ENCODE measurements at regions not wholly inside any gene's neighbourhood (a gene's known extent, or its start where the extent isn't known, plus 50 kb on each side); places are given as distances from the start of the nearest gene placed in this dataset.

DNA sequence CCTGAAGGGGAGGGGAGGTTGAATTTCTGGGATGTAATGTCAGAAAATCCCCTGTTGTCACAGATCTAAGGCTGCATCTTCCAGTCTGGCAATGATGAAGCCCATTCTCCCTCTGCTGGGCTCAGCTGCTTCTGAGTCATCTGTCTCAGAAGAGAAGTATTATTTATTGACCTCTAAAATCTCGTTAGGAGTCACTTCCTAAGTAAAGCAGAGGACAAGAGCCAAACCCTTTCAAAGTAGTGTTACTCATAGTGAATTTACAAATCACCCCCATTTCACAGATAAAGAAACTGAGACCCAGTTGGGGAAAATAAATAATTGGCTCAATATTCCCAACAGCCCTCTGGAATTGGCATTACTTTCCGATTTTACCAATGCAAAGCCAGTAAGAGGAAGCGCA is 167.3 kb upstream of the SKOR2 start:
- TF ChIP-seq, protein P1, sequence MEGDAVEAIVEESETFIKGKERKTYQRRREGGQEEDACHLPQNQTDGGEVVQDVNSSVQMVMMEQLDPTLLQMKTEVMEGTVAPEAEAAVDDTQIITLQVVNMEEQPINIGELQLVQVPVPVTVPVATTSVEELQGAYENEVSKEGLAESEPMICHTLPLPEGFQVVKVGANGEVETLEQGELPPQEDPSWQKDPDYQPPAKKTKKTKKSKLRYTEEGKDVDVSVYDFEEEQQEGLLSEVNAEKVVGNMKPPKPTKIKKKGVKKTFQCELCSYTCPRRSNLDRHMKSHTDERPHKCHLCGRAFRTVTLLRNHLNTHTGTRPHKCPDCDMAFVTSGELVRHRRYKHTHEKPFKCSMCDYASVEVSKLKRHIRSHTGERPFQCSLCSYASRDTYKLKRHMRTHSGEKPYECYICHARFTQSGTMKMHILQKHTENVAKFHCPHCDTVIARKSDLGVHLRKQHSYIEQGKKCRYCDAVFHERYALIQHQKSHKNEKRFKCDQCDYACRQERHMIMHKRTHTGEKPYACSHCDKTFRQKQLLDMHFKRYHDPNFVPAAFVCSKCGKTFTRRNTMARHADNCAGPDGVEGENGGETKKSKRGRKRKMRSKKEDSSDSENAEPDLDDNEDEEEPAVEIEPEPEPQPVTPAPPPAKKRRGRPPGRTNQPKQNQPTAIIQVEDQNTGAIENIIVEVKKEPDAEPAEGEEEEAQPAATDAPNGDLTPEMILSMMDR (IDR thresholded peaks at IDR 0.05; ENCODE audit: extremely low read depth, insufficient read depth, missing control alignments): no peak
- in situ Hi-C loops (cut with MboI; ENCODE audit: low pct_unique_long_range_greater_than_20kb, low sequenced_read_pairs, unreplicated experiment): no loop called here
- DNase-seq (ENCODE audit: low spot score): no peak

DNA sequence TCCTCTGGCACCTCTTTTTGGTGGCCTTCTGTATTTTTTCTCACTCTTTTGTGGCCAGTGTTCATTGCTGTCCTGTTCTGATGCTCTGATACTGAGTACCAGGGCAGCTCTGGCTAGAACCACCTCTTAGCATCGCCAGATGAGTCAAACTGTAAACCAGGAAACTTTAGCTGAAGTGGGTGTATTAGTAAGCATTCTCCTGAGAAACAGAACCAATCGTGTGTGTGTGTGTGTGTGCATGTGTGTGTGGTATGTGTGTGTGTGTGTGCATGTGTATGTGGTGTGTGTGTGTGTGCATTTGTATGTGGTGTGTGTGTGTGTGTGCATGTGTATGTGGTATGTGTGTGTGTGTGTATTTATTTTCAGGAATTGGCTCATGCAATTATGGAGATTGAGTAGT is 166.3 kb upstream of the SKOR2 start:
- DNase-seq (ENCODE audit: low spot score): no peak
- in situ Hi-C loops (cut with MboI; ENCODE audit: low pct_unique_long_range_greater_than_20kb, low sequenced_read_pairs, unreplicated experiment): no loop called here
- TF ChIP-seq, protein P1 (IDR thresholded peaks at IDR 0.05; ENCODE audit: extremely low read depth, insufficient read depth, missing control alignments): no peak

DNA sequence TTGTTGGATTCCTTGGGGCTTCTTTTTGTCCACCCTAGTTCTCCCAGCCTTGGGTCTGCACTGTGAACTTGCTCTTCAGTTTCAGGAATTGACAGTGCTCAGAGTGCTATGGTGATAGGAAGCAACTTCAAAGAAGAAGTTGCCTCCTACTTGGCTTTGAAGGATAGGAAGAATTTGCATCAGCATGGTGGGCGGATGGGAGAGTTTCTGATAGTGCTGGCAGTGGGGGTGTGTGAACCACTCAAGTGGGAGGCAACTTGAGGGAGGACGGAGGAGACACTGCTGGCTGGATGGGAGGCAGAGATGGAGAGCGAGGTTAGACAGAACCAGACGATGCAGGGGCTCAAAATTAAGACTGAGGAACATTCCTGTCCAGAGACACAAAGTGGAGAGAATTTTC is 164.4 kb upstream of the SKOR2 start:
- TF ChIP-seq, protein P1 (IDR thresholded peaks at IDR 0.05; ENCODE audit: extremely low read depth, insufficient read depth, missing control alignments): no peak
- no peak for DNase-seq (ENCODE audit: low spot score)
- in situ Hi-C loops (cut with MboI; ENCODE audit: low pct_unique_long_range_greater_than_20kb, low sequenced_read_pairs, unreplicated experiment): no loop called here

DNA sequence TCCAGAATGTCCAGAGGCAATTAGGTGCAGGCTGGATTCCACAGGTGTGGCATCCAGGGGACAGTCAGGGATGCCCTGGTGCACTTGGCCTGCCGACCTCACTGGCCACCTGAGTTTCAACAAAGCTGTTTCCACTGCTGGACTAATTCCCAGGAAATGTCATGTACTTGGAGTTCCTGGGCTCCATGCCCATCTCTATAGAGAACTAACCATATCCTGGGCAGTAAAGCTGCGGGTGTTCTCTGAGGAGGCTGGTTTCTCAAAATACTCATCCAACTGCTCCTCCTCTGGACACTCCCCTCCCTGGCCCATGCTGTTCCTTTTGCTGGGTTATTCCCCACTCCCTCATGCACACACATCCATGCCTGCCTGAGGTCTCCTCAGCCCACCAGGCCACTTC is 161.9 kb upstream of the SKOR2 start:
- no peak for DNase-seq (ENCODE audit: low spot score)
- in situ Hi-C loops (cut with MboI; ENCODE audit: low pct_unique_long_range_greater_than_20kb, low sequenced_read_pairs, unreplicated experiment): no loop called here
- TF ChIP-seq, protein P1 (IDR thresholded peaks at IDR 0.05; ENCODE audit: extremely low read depth, insufficient read depth, missing control alignments): no peak

DNA sequence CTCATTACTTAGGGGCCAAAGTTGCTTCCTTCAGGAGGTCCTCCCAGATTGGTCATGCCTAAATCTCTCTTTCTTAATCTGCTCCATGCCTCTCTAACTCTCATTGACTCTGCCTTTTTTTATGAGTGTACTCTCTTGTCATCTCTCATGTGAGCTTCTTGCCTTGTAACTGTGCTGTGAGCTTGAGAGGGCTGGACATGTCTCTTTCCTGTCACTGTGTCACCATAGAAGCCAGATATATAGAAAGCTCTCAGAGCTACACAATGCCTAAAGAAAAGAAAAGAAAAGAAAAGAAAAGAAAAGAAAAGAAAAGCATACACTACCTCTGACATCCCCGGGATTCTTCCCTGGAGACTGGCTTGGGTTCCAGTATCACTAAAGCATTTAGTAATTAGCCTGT is 161.5 kb upstream of the SKOR2 start:
- in situ Hi-C loops (cut with MboI; ENCODE audit: low pct_unique_long_range_greater_than_20kb, low sequenced_read_pairs, unreplicated experiment): no loop called here
- TF ChIP-seq, protein P1 (IDR thresholded peaks at IDR 0.05; ENCODE audit: extremely low read depth, insufficient read depth, missing control alignments): no peak

DNA sequence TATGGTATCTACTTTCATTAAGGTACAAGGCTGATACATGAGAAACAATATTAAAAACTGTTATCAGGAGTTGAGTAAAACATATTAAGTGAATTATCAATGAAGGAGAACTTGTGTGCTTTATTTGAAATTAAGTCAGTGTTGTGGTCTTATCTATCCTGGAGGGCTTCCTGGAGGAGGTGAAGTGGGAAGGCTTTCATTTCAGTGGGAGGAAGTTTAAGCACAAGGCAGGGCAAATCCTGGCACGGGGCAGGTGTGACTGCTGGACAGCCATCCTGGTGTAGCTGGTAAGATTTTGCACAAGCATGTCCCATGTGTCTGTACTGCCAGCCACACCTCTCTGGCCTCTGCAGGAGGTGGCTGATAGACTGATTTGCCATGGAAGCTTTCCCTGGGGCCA is 159.7 kb upstream of the SKOR2 start:
- TF ChIP-seq, protein P1 (IDR thresholded peaks at IDR 0.05; ENCODE audit: extremely low read depth, insufficient read depth, missing control alignments): no peak
- DNase-seq (ENCODE audit: low spot score): no peak
- in situ Hi-C loops (cut with MboI; ENCODE audit: low pct_unique_long_range_greater_than_20kb, low sequenced_read_pairs, unreplicated experiment): no loop called here

More for the DNA sequence above, 161.5 kb upstream of the SKOR2 start:
- no peak for DNase-seq (ENCODE audit: low spot score)

DNA sequence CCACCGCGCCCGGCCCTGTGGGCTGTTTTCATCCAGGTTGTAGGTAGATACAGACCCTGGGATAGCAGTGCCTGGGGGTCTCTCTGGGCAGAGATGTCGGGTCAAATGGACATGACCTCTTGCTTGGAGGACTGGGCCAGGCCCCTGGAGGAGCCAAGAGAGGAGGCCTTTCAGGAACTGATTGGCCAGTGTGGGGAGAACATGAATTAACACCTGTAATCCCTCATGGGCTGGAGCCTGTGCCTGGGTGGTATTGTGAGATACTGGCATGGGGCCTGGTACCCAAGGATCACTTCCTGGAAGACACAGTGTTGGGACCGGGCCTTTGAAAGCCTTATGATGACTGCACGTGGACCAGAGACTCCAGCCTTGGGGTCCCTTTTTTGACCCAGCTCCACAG is 158.7 kb upstream of the SKOR2 start:
- TF ChIP-seq, protein P1 (IDR thresholded peaks at IDR 0.05; ENCODE audit: extremely low read depth, insufficient read depth, missing control alignments): no peak
- DNase-seq (ENCODE audit: low spot score): no peak
- in situ Hi-C loops (cut with MboI; ENCODE audit: low pct_unique_long_range_greater_than_20kb, low sequenced_read_pairs, unreplicated experiment): no loop called here
